Panc1 (cell line): ENCODE measurements at regions not wholly inside any gene's neighbourhood (a gene's known extent, or its start where the extent isn't known, plus 50 kb on each side); places are given as distances from the start of the nearest gene placed in this dataset.

Experiments used
- CTCF ChIP-seq: fragments of 450-650 bp; IDR thresholded peaks from 2 replicates; pipeline ENCODE4 v1.5.1; 2017; ENCODE audit warnings: mild to moderate bottlenecking
- POLR2AphosphoS5 ChIP-seq: IDR thresholded peaks from 2 replicates; pipeline ENCODE4 v1.6.1; 2012; ENCODE audit warnings: mild to moderate bottlenecking, low read depth, low read length, moderate library complexity
- REST ChIP-seq, 2 experiments: IDR thresholded peaks; 2 replicates each; pipeline ENCODE4 v1.6.1; 2011 to 2012; ENCODE audit warnings: low read depth in 2 of 2, control low read depth in 1 of 2, low read length in 1 of 2, mild to moderate bottlenecking in 1 of 2, moderate library complexity in 1 of 2; ENCODE audit not compliant: insufficient read depth in 1 of 2

GRCh38 chr9:18268381-18268780, 205.6 kb upstream of the ADAMTSL1 start:
- TF ChIP-seq CTCF (no peak), POLR2AphosphoS5 (no peak), REST (IDR thresholded peaks at IDR 0.05; ENCODE audit: insufficient read depth in 1 of 2, low read depth in 2 of 2, low read length in 1 of 2) (no peak)
